Caki2 (cell line): ENCODE measurements at regions not wholly inside any gene's neighbourhood (a gene's known extent, or its start where the extent isn't known, plus 50 kb on each side); places are given as distances from the start of the nearest gene placed in this dataset.

ENCODE experiments used
- DNase-seq: peaks from one replicate; pipeline ENCODE4 v3.0.0-alpha.2; 2015; ENCODE audit warnings: low read depth
- in situ Hi-C: cut with HindIII; loops from 2 replicates; pipeline ENCODE4 v1.10.0; 2016; ENCODE audit warnings: low sequenced_read_pairs, low pct_unique_long_range_greater_than_20kb, mixed read lengths

DNA sequence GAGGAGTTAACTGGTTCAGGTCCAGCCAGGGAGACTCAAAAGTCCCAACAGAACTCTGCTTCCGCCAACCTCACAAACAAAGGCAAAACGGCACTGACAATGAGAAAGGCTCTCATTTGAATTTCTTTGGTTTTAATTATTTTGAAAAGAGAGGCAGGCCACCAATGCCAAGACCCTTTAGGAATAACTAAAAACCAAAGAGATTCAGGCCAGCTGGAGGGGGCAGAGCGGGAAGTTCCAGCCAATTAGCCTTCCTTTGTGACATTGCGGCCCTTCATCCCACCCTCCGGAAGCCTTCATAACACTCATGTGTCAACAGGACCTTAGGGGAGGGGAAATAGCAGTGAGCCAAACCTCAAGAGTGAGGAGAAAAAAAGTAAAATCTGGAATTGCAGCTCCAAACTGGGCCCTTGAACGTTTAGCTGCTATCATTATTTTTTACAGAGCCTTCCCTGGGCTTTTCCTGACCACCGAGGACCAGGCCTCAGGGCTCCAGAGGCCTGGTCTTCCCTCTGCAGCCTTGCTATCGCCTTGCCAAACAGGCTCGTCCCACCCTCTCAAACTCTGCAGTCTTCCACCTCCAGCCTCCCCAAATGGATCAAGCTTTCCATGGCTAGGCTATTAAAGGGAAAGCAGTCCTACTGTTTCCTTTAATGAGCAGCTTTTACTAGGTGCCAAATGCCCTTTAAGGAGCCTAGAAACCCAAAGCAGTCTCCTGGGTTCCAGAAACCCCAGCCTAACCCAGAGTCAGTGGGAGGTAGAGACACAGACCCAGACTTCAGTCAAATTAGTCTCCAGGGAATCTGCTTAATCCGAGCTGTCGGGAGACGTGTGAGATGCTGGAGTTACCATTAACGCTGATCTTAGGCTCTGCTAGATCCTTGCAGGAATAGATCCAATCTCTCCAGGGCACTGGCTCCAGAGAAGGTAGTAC lies 114.2 kb downstream of the CCDC34 start:
- DNase-seq, result no peak
- in situ Hi-C loops, result no loop called here

DNA sequence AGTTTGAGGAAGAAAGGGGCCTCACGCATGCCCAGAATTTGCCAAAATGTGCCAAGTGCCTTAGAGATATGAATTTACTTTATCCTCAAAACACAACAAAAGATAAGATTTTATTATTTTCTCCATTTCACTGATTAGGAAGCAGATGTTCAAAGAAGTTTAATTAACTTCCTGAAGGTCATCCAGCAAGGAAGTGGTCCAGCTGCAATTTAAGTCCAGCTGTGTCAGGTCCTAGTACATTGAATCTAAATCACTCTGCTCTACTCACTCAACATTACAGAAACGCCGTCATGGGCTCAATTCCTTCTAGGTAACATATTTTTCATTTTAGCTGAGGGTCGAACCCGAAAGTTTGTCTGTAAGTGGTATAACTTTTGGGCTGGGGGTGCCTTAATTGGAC lies 115.4 kb downstream of the CCDC34 start:
- in situ Hi-C loops, result no loop called here

DNA sequence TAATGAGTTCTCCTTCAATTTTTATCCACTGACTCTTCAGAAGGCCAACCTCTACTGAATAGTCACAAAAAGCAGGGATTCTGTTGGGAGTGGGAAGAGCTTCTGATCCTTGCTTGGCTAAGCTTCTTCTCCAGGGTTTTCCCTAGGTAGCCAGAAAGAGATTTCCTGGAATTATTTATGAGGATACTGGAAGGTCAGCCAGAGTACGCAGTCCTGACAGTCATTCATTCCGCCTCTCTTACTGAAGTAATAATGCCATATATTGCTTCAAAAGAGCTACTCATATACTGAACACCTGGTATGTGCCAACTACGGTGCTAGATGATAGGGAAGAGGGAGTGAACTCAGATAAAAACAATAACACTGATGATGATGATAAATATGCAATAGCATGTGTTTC lies 116.1 kb downstream of the CCDC34 start:
- in situ Hi-C loops, result no loop called here
- peak; percentile 63 for DNase-seq

More for the DNA sequence above, 115.4 kb downstream of the CCDC34 start:
- DNase-seq, result no peak

GRCh38 chr11:27244900-27245299 lies 118.1 kb downstream of the CCDC34 start:
- in situ Hi-C loops, result no loop called here
- DNase-seq, result no peak

DNA sequence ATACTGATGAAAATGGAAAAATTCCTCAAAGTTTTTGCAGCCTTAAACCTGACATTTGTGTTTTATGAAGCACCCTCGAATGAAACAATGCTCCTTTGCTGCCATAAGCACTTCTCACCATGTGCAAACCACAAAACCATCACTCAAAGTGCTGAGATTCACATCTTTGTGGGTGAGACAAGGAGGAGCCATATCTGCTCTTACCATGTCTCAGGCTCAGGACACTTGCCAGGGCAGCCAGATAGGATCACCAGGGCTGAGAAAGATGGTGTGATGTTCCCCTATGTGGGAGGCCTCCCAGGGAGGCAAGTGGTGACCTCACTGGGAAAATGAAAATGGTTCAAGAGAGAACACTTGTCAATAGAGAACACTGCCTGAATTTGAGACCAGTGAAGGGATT lies 120.4 kb downstream of the CCDC34 start:
- peak; percentile 19 for DNase-seq
- in situ Hi-C loops, result no loop called here

DNA sequence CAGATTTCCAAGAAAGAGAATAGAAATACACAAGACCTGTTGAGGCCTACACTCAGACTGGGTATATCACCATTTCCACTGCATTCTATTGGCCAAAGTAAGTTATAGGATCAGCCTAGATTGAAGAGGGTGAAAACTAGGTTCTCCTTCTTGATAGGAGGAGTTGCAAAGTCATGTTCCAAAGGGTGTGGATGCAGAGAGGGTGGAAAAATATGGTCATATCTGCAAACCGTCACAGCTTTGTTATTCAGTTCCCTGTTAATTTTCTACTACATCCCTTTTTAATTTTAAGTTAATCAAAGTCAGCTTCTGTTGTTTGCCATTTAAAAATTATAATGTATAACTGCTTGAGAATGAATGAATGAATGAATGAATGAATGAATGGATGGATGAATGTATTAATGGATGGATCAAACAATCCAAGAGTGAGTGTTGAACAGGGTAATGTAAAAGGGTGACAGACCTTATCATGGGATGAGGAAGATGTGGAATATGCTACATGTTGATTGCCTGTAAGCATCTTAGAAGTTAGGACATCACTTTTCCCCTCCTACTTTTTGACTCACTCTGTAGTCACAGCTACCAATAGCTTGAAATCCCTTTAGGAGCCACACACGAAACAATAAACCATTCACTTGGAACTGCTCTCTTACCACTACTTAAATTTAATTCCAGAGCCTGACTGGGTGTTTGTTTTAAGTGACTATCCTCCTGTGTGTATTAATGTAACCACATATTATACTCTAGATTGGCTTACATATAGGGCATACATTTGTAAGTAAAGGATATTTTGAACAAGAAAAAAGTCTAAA lies 121.5 kb downstream of the CCDC34 start:
- peak; percentile 61 for DNase-seq
- in situ Hi-C loops, result no loop called here

DNA sequence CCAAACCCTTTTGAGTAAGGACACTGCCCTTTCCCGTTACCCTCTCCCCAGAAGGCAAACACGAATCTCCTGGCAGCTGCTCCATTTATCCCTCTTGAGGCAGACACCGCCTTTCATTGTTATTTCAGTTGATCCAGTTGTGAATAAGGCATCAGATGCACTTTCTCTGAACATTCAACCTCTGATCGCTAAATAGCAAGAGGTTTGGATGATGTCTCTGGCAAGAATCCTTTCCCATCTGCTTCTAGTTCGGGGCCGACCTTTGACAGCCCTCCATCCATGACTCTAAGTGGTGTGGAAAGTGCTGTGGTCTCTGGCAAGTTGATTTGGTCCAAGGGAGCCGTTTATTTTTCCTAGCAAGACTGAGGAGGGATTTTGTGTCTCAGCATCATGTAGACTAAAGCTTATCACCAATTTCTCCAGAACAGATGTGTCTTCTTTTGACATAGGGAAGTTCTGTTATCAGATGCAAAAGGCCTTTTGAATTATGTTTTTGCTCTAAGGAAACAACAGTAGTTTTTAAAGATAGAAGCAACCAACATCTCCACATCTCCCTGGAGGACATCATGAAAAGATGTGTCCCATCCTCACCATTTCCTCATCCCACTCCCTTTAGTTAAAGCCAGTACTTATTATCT lies 123.6 kb downstream of the CCDC34 start:
- DNase-seq, result no peak
- in situ Hi-C loops, result no loop called here

GRCh38 chr11:27238811-27239210 lies 124.2 kb downstream of the CCDC34 start:
- in situ Hi-C loops, result no loop called here
- no peak for DNase-seq

DNA sequence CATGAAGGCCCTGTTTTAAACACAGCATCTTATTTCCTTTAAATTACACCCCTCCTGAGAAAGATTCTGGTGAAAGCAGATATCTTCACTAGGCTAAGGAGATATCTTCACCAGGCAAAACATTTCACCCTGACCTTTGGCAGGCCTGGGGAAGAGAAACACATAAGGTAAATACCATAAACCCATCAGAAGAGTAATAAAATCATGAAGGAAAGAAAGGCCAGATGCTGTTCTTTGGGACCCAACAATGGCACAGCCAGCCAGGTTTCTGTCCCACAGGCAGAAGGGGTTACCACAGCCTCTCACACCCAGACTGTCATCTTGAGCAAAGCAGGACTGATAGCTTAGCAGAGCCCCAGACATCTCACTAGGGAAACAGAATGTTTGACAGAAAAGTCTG lies 125.4 kb downstream of the CCDC34 start:
- in situ Hi-C loops, result no loop called here
- no peak for DNase-seq

DNA sequence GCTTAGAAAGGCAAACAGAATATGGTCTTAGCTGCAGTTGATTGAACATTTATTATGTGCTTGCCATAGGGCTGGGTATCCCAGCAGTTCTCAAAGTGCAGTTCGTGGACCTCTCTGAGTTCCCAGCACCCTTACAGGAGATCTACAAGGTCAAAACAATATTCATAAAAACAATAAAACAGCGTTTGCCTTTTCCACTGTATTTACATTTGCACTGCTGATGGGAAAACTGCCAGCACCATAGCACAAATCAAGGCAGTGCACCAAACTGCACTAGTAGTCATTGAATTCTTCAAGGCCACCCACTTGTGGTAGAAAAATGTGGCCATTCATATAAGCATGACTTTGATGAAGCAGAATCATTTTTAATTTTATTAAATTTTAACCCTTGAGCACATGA lies 128.1 kb downstream of the CCDC34 start:
- no peak for DNase-seq
- in situ Hi-C loops, result no loop called here

DNA sequence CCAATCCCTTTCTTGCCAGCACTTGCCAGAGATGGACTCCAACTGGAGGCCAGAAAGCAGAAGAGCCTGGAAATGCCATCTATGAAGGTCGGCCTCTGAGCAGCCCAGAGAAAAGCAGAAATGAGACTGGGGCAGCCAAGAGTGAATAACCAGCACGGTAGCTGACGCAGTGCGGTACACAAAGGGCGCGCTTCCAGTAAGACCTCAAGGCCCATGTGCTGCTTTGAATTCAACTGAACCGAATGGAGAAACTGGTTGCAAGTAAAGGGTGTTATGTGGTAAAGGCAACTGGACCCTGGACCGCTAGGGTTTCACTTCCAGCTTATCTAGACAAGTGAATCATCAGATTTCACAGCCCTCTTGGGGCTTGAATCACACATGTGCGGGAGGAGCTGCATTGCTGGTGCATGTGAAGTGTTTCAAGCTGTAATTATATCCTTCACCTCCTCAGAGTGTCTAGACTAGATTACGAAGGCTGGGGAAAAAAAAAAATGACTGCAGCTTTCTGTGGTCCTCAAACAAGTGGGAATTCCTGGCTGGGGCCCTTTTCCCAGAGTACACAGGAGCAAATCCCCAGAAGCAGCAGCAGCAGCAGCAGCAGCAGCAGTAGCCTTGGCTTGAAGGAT lies 128.9 kb downstream of the CCDC34 start:
- DNase-seq, result peak; percentile 57
- in situ Hi-C loops, result no loop called here

DNA sequence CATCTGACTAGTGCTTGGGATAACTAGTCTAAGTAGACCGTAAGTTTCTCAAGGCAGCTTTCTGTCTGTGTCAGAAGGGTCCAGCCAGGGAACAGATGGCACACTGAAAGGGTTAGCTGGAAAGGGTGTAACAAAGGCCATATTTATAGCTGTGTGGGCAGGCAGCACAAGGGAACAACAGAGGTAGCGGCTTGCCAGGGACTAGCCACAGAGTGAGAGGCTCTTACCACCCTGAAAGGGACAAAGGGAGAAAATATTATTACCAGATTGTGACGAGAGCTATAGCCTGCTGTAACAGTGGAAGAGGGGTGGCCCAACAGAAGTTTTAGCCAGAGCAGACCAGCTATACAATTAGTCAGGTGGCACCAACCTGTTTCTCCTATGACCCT lies 129.4 kb downstream of the CCDC34 start:
- in situ Hi-C loops, result no loop called here
- DNase-seq, result no peak

GRCh38 chr11:27231530-27231929 lies 131.5 kb downstream of the CCDC34 start:
- in situ Hi-C loops, result no loop called here
- DNase-seq, result no peak

DNA sequence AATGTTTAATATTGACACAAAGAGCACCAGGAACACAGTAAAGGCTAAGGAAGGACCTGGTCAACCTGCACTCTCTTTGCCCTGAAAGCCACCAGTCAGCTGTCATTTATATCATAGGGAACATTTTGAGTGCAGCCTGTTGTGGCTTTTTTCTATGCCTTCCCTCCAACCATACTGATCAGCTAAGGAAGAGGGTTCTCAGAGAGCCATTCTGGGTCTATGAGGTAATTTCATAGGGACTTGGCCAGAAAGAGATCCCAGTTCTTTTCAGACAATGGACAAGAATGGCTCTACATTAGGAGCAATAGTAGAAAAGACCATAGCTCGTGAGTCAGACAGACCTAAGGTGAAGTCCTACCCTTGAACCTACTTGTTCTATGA lies 132.8 kb downstream of the CCDC34 start:
- no peak for DNase-seq
- in situ Hi-C loops, result no loop called here

DNA sequence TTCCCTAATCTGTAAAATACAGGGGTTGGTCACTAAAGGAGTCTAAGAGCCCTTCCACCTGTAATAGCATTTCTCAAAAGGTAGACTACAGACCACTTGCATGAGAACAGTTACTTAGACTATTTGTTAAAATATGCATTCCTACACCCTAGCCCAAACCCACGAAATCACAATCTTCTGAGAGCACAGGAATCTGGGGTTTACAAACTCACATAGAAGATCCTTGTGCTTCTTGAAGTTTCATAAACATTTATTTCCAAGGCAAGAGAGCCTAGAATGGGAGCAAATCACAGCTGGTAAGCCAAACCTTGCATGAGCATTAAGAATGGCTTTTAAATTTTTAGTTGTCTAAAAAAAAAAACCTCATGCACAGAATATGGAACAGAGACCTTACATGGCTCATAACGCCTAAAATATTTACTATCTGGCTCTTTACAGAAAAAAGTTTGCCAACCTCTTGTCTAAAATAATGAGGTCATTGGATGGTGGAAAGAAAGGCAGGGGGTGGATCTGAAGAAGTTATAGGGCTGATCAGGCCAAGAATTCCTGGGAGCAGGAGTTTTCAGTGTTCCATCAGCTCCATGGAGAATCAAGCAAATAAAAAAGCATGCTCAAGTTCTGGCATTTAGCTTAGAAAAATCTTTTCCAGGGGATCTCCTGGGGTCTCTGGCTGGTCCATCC lies 133.4 kb downstream of the CCDC34 start:
- DNase-seq, result no peak
- in situ Hi-C loops, result no loop called here

DNA sequence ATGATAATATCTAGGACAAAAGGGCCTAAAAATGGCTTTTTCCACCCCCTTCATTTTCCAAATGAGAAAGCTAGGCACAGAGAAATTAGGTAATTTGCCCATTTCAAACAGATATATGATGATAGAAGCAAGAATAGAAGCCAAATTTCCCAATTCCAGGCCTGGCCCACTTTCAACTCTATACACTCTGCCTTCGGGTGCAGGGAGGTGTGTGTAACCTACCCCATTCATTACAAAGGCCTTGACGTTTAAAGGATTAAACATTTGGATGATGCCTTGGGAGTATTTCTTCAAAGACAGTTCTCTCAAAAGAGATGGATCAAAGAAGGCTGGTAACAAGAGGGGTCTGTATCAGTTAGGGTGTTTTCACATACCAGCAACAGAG lies 134.1 kb downstream of the CCDC34 start:
- DNase-seq, result no peak
- in situ Hi-C loops, result no loop called here

DNA sequence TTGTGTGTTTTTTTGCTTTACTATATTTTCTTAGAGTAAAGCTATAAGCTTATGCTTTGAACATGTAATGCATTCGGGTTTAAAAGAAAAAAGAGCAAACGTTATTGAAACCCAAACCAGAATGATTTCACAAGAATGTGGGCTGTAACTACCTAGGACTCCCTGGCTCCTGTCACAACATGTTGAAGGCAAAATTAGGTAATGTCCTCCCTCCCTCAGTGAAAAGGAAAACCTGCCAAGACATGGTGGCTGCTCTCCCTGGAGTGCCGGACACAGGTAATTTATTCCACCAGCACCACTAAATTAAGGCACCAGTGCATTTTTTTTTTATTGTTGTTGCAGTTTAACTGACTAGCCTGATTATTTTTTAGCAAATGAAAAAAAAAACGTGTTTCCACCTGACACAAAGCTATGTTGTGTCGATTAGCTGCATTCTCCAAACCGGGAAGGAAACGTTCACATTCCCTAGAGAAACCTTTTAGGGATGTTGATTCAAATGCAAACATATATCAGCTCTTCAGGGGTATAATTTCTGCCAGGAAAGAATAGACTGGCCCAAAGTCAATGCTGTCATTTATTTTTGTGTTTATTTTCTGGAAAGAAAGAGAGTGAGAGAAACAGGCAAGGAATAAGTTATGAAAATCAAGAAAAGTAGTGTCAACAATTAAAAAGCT lies 134.6 kb downstream of the CCDC34 start:
- in situ Hi-C loops, result no loop called here

GRCh38 chr11:27227736-27228135 lies 135.3 kb downstream of the CCDC34 start:
- in situ Hi-C loops, result no loop called here

More for the DNA sequence above, 134.6 kb downstream of the CCDC34 start:
- DNase-seq, result no peak

More at GRCh38 chr11:27227736-27228135, 135.3 kb downstream of the CCDC34 start:
- DNase-seq, result no peak
